ENCODE measurements at regions not wholly inside any gene's neighbourhood (a gene's known extent, or its start where the extent isn't known, plus 50 kb on each side); places are given as distances from the start of the nearest gene placed in this dataset.

GRCh38 chr7:35516498-35516897 lies 178.4 kb downstream of the HERPUD2 start:
- Histone ChIP-seq H3K36me3 (ENCODE audit: insufficient read depth, low read length) (no peaks in the 10 kb centered on the region), H3K27me3 (ENCODE audit: insufficient read depth, low read length) (peaks cover 11% of the 10 kb centered on the region), H3K4me3 (ENCODE audit: insufficient read depth, low read depth, low read length) (no peak overlapping the region), H3K4me2 (ENCODE audit: low read length) (no peak overlapping the region), H3K79me2 (ENCODE audit: insufficient read depth, low read length) (no peaks in the 10 kb centered on the region), H3K27ac (ENCODE audit: low read depth, low read length) (no peak overlapping the region), H3K9ac (ENCODE audit: low read length) (no peak overlapping the region), H4K20me1 (ENCODE audit: insufficient read depth, low read length) (no peaks in the 10 kb centered on the region), H3K4me1 (ENCODE audit: insufficient read depth, low read length) (no peaks in the 10 kb centered on the region), H3K9me3 (ENCODE audit: insufficient read depth, low read depth, low read length) (no peaks in the 10 kb centered on the region), H2AFZ (ENCODE audit: low read depth, low read length) (no peak overlapping the region)
- H3K27ac Mint-ChIP-seq (ENCODE audit: unreplicated experiment): no peak overlapping the region
- peaks cover 8% of the 10 kb centered on the region for H3K4me1 Mint-ChIP-seq (ENCODE audit: low read depth, unreplicated experiment)
- DNase-seq (ENCODE audit: low read depth): no peak
- TF ChIP-seq EZH2 (IDR thresholded peaks at IDR 0.05; ENCODE audit: insufficient read depth, low read length) (no peak), CTCF (IDR thresholded peaks at IDR 0.05; ENCODE audit: insufficient read depth, low read depth, low read length) (no peak)
- no peak for FAIRE-seq
- H3K36me3 Mint-ChIP-seq (ENCODE audit: low read depth, unreplicated experiment): no peaks in the 10 kb centered on the region
- H3K9me3 Mint-ChIP-seq (ENCODE audit: unreplicated experiment): no peaks in the 10 kb centered on the region
- H3K27me3 Mint-ChIP-seq (ENCODE audit: low read depth, unreplicated experiment): peaks cover 28% of the 10 kb centered on the region
- H3K4me3 Mint-ChIP-seq (ENCODE audit: unreplicated experiment): no peak overlapping the region

GRCh38 chr7:35513828-35514227 lies 181.1 kb downstream of the HERPUD2 start:
- H3K36me3 ChIP-seq (ENCODE audit: insufficient read depth, low read length): no peaks in the 10 kb centered on the region
- H3K4me3 ChIP-seq (ENCODE audit: insufficient read depth, low read depth, low read length): no peak overlapping the region
- no peak for DNase-seq (ENCODE audit: low read depth)
- H4K20me1 ChIP-seq (ENCODE audit: insufficient read depth, low read length): no peaks in the 10 kb centered on the region
- H3K4me3 Mint-ChIP-seq (ENCODE audit: unreplicated experiment): no peak overlapping the region
- no peak overlapping the region for H3K9ac ChIP-seq (ENCODE audit: low read length)
- no peaks in the 10 kb centered on the region for H3K9me3 ChIP-seq (ENCODE audit: insufficient read depth, low read depth, low read length)
- no peaks in the 10 kb centered on the region for H3K9me3 Mint-ChIP-seq (ENCODE audit: unreplicated experiment)
- FAIRE-seq: no peak
- no peak overlapping the region for H3K27ac ChIP-seq (ENCODE audit: low read depth, low read length)
- H3K4me2 ChIP-seq (ENCODE audit: low read length): no peak overlapping the region
- no peak overlapping the region for H3K27ac Mint-ChIP-seq (ENCODE audit: unreplicated experiment)
- peaks cover 6% of the 10 kb centered on the region for H3K4me1 Mint-ChIP-seq (ENCODE audit: low read depth, unreplicated experiment)
- TF ChIP-seq CTCF (IDR thresholded peaks at IDR 0.05; ENCODE audit: insufficient read depth, low read depth, low read length) (no peak), EZH2 (IDR thresholded peaks at IDR 0.05; ENCODE audit: insufficient read depth, low read length) (no peak)
- peaks cover 2% of the 10 kb centered on the region for H3K27me3 ChIP-seq (ENCODE audit: insufficient read depth, low read length)
- H2AFZ ChIP-seq (ENCODE audit: low read depth, low read length): no peak overlapping the region
- H3K36me3 Mint-ChIP-seq (ENCODE audit: low read depth, unreplicated experiment): no peaks in the 10 kb centered on the region
- no peaks in the 10 kb centered on the region for H3K4me1 ChIP-seq (ENCODE audit: insufficient read depth, low read length)
- H3K79me2 ChIP-seq (ENCODE audit: insufficient read depth, low read length): no peaks in the 10 kb centered on the region
- H3K27me3 Mint-ChIP-seq (ENCODE audit: low read depth, unreplicated experiment): peaks cover 16% of the 10 kb centered on the region

GRCh38 chr7:35513195-35513594 lies 181.7 kb downstream of the HERPUD2 start:
- no peaks in the 10 kb centered on the region for H3K4me1 ChIP-seq (ENCODE audit: insufficient read depth, low read length)
- DNase-seq (ENCODE audit: low read depth): no peak
- H3K27ac Mint-ChIP-seq (ENCODE audit: unreplicated experiment): no peak overlapping the region
- H3K4me2 ChIP-seq (ENCODE audit: low read length): no peak overlapping the region
- H3K36me3 Mint-ChIP-seq (ENCODE audit: low read depth, unreplicated experiment): no peaks in the 10 kb centered on the region
- H3K27me3 Mint-ChIP-seq (ENCODE audit: low read depth, unreplicated experiment): peaks cover 12% of the 10 kb centered on the region
- H3K4me1 Mint-ChIP-seq (ENCODE audit: low read depth, unreplicated experiment): peaks cover under 1% of the 10 kb centered on the region
- no peak overlapping the region for H3K4me3 ChIP-seq (ENCODE audit: insufficient read depth, low read depth, low read length)
- H3K9me3 Mint-ChIP-seq (ENCODE audit: unreplicated experiment): no peaks in the 10 kb centered on the region
- H3K9me3 ChIP-seq (ENCODE audit: insufficient read depth, low read depth, low read length): no peaks in the 10 kb centered on the region
- no peak overlapping the region for H3K9ac ChIP-seq (ENCODE audit: low read length)
- H2AFZ ChIP-seq (ENCODE audit: low read depth, low read length): no peak overlapping the region
- no peak overlapping the region for H3K27ac ChIP-seq (ENCODE audit: low read depth, low read length)
- H3K36me3 ChIP-seq (ENCODE audit: insufficient read depth, low read length): no peaks in the 10 kb centered on the region
- peaks cover 2% of the 10 kb centered on the region for H3K27me3 ChIP-seq (ENCODE audit: insufficient read depth, low read length)
- no peak overlapping the region for H3K4me3 Mint-ChIP-seq (ENCODE audit: unreplicated experiment)
- no peaks in the 10 kb centered on the region for H4K20me1 ChIP-seq (ENCODE audit: insufficient read depth, low read length)
- no peaks in the 10 kb centered on the region for H3K79me2 ChIP-seq (ENCODE audit: insufficient read depth, low read length)
- TF ChIP-seq CTCF (IDR thresholded peaks at IDR 0.05; ENCODE audit: insufficient read depth, low read depth, low read length) (no peak), EZH2 (IDR thresholded peaks at IDR 0.05; ENCODE audit: insufficient read depth, low read length) (no peak)
- no peak for FAIRE-seq
